Kidney (tissue), 13 donors: ENCODE measurements at regions not wholly inside any gene's neighbourhood (a gene's known extent, or its start where the extent isn't known, plus 50 kb on each side); places are given as distances from the start of the nearest gene placed in this dataset.

Experiments used
- DNase-seq, 5 donors: peaks; one replicate each; pipeline ENCODE4 v3.0.0-alpha.2; 2013 to 2020
- FAIRE-seq: peaks from 2 replicates; lab custom pipeline; 2012; peaks lifted over from hg19 to GRCh38; lab: Jason Lieb, UNC
- H3K27ac ChIP-seq, 2 donors: one replicate each; pipeline ENCODE4 v1.7.0; 2013; ENCODE audit warnings: low read depth in 2 of 2, low read length in 2 of 2, inconsistent platforms in 1 of 2
- H3K27me3 ChIP-seq: one replicate; pipeline ENCODE4 v1.7.1; 2013; ENCODE audit warnings: low read length, inconsistent platforms; ENCODE audit not compliant: control insufficient read depth, insufficient read depth
- H3K36me3 ChIP-seq, 3 donors: one replicate each; pipeline versions ENCODE4 v1.7.0 to v1.7.1; 2013; ENCODE audit warnings: low read length in 3 of 3, control low read depth in 1 of 3, inconsistent platforms in 1 of 3; ENCODE audit not compliant: insufficient read depth in 3 of 3, control insufficient read depth in 2 of 3
- H3K4me1 ChIP-seq, 3 donors: one replicate each; pipeline versions ENCODE4 v1.7.0 to v1.7.1; 2013; ENCODE audit warnings: low read length in 3 of 3, inconsistent platforms in 1 of 3, low read depth in 1 of 3; ENCODE audit not compliant: control insufficient read depth in 2 of 3, insufficient read depth in 2 of 3
- H3K4me3 ChIP-seq, 3 donors: one replicate each; pipeline versions ENCODE4 v1.7.0 to v1.8.1; 2013; ENCODE audit warnings: low read length in 3 of 3, control low read depth in 1 of 3, inconsistent platforms in 1 of 3
- H3K9ac ChIP-seq, 3 donors: one replicate each; pipeline versions ENCODE4 v1.7.0 to v1.7.1; 2013; ENCODE audit warnings: low read length in 3 of 3, control low read depth in 1 of 3, inconsistent platforms in 1 of 3
- H3K9me3 ChIP-seq, 3 donors: one replicate each; pipeline versions ENCODE4 v1.7.0 to v1.7.1; 2013; ENCODE audit warnings: low read length in 3 of 3, control low read depth in 1 of 3, inconsistent platforms in 1 of 3; ENCODE audit not compliant: control insufficient read depth in 2 of 3, insufficient read depth in 1 of 3
- CTCF ChIP-seq: IDR thresholded peaks from 3 replicates; pipeline ENCODE4 v1.5.1; 2012; ENCODE audit warnings: mild to moderate bottlenecking, moderate library complexity, borderline replicate concordance; ENCODE audit not compliant: insufficient read depth; ENCODE audit errors: extremely low read depth
- intact Hi-C: fragments of 100-400 bp; cut with DNase I; formaldehyde crosslinking; loops from one replicate; pipeline ENCODE4 v1.11.1; 2022
- donor health status: control.
- donor health status: control.
- donor health status: control.
- donor health status: control.
- donor health status: control.
- donor health status: DM: yes; HTN: yes; CAD: no.
- donor health status: Normal renal cell carcinoma (clear cell type).

GRCh38 chr11:11108026-11108425 lies 245.0 kb downstream of the CSNK2A3 start:
- Histone ChIP-seq H3K9ac (no peak overlapping the region), H3K9me3 (peaks cover 0 to 3% (median 2%) of the 10 kb centered on the region in 3 donors), H3K27ac (no peak overlapping the region), H3K27me3 (no peaks in the 10 kb centered on the region), H3K4me1 (no peaks in the 10 kb centered on the region), H3K4me3 (no peak overlapping the region), H3K36me3 (no peaks in the 10 kb centered on the region)
- DNase-seq, result no peak
- no peak for TF ChIP-seq CTCF
- intact Hi-C loops, result no loop called here
- no peak for FAIRE-seq

DNA sequence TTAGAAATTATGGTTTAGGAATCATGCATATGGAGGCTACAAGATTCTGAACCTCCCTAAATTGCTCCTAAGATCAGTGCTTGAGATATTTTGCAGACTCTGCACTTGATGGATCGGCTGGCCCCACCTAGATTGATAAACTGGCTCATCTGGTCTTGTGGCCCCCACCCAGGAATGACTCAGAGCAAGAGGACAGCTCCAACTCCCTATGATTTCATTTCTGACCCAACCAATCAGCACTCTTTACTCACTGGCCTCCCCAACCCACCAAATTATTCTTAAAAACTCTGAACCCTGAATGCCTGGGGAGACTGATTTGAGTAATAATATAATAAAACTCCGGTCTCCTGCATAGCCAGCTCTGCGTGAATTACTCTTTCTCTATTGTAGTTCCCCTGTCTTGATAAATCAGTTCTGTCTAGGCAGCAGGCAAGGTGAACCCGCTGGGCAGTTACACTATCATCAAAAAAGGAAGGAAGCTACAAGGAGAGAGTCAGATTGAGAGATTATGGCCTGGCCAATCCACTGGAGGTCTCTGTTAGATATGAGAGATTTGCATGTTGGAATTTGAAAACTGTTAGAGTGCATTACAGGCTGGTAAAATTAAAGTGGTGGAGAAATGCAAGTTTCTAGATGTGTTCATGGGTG lies 245.8 kb downstream of the CSNK2A3 start:
- DNase-seq (no peak), FAIRE-seq (no peak)
- Histone ChIP-seq H3K4me3 (no peak overlapping the region), H3K27ac (no peak overlapping the region), H3K36me3 (no peaks in the 10 kb centered on the region), H3K9me3 (peaks cover 0 to 3% (median 0%) of the 10 kb centered on the region in 3 donors), H3K9ac (no peak overlapping the region), H3K4me1 (no peaks in the 10 kb centered on the region), H3K27me3 (no peaks in the 10 kb centered on the region)
- no peak for TF ChIP-seq CTCF
- intact Hi-C loops, result no loop called here

GRCh38 chr11:11105361-11105760 lies 247.5 kb upstream of the ZBED5 start:
- FAIRE-seq, result no peak
- H3K27ac ChIP-seq, result no peak overlapping the region
- DNase-seq, result no peak
- H3K9ac ChIP-seq, result no peak overlapping the region
- no peaks in the 10 kb centered on the region for H3K36me3 ChIP-seq
- TF ChIP-seq CTCF, result no peak
- intact Hi-C loops, result no loop called here
- H3K4me3 ChIP-seq, result no peak overlapping the region
- H3K27me3 ChIP-seq, result no peaks in the 10 kb centered on the region
- H3K4me1 ChIP-seq, result no peaks in the 10 kb centered on the region
- H3K9me3 ChIP-seq, result peaks cover 0 to 3% (median 0%) of the 10 kb centered on the region in 3 donors
